ENCODE measurements at regions not wholly inside any gene's neighbourhood (a gene's known extent, or its start where the extent isn't known, plus 50 kb on each side); places are given as distances from the start of the nearest gene placed in this dataset.
"Not testable (repeated sequence)": the region's sequence is repeated elsewhere in the genome, so short reads cannot be mapped to it uniquely, and the experiment has no call there.

DNA sequence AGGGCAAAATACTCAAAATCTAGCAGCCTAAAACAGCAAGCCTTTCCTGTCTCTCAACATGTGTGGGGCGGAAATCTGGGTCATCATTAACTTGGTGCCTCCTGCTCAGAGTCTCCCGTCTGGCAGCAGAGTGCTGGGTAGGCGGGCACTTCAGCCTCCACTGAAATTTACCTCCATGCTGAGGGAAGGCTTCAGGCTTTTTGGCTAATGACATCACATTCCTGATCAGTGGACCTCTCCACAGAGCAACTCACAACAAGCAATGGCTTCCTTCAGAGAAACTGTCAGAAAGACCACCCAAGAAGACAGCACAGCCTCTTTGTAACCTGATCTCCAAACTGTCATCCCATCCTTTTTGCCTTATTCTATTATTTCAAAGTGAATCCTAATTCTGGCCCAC lies 1109.0 kb downstream of the UQCRFS1 start:
- H3K9me3 ChIP-seq (ENCODE audit: control insufficient read depth, low read depth, low read length): no peaks in the 10 kb centered on the region
- H2BK120ac ChIP-seq (ENCODE audit: low read depth, low read length, poor library complexity, severe bottlenecking): no peak overlapping the region
- Mint-ChIP-seq H3K27me3 (ENCODE audit: low read depth) (no peaks in the 10 kb centered on the region), H3K9me3 (no peaks in the 10 kb centered on the region; a peak in 1 of 5 replicates), H3K4me3 (no peak overlapping the region), H3K27ac (no peak overlapping the region), H3K36me3 (ENCODE audit: insufficient read depth in 1 of 3, low read depth in 3 of 3) (no peaks in the 10 kb centered on the region), H3K4me1 (peaks cover 7 to 8% of the 10 kb centered on the region in 2 experiments)
- no peak overlapping the region for H2BK15ac ChIP-seq (ENCODE audit: low read depth, low read length)
- H3K4me2 ChIP-seq (ENCODE audit: insufficient read depth, insufficient read length, low read length): no peak overlapping the region
- H2BK12ac ChIP-seq (ENCODE audit: insufficient read length, low read depth, low read length): no peak overlapping the region
- DNase-seq: no peak
- H3K56ac ChIP-seq (ENCODE audit: insufficient read length, low read depth, low read length): no peak overlapping the region
- H3K9ac ChIP-seq (ENCODE audit: extremely low read depth, insufficient read length, low read length): no peak overlapping the region
- H2BK20ac ChIP-seq (ENCODE audit: low read depth, low read length, poor library complexity, severe bottlenecking): no peak overlapping the region
- H3K18ac ChIP-seq (ENCODE audit: insufficient read length, low read depth, low read length): no peak overlapping the region
- H2AK5ac ChIP-seq (ENCODE audit: insufficient read length, low read length): no peak overlapping the region
- H3K14ac ChIP-seq (ENCODE audit: insufficient read depth, low read length): no peak overlapping the region
- H3K27ac ChIP-seq (ENCODE audit: insufficient read length, low read depth, low read length): no peak overlapping the region
- no peaks in the 10 kb centered on the region for H4K20me1 ChIP-seq (ENCODE audit: control insufficient read depth, insufficient read depth, insufficient read length)
- H3K4ac ChIP-seq (ENCODE audit: low read depth, low read length): no peak overlapping the region
- no peak overlapping the region for H2AFZ ChIP-seq (ENCODE audit: low read length)
- H3K23ac ChIP-seq (ENCODE audit: insufficient read length, low read depth, low read length): no peak overlapping the region
- H4K5ac ChIP-seq (ENCODE audit: insufficient read length, low read depth, low read length): no peak overlapping the region
- H3K4me1 ChIP-seq (ENCODE audit: insufficient read depth, low read length): no peaks in the 10 kb centered on the region
- H3K79me1 ChIP-seq (ENCODE audit: insufficient read depth, low read depth, low read length, poor library complexity, severe bottlenecking): no peaks in the 10 kb centered on the region
- no peak overlapping the region for H4K8ac ChIP-seq (replicated peaks; ENCODE audit: insufficient read length, low read depth, low read length)
- no peak overlapping the region for H4K91ac ChIP-seq (ENCODE audit: insufficient read length, low read depth, low read length)
- TF ChIP-seq, protein P1, sequence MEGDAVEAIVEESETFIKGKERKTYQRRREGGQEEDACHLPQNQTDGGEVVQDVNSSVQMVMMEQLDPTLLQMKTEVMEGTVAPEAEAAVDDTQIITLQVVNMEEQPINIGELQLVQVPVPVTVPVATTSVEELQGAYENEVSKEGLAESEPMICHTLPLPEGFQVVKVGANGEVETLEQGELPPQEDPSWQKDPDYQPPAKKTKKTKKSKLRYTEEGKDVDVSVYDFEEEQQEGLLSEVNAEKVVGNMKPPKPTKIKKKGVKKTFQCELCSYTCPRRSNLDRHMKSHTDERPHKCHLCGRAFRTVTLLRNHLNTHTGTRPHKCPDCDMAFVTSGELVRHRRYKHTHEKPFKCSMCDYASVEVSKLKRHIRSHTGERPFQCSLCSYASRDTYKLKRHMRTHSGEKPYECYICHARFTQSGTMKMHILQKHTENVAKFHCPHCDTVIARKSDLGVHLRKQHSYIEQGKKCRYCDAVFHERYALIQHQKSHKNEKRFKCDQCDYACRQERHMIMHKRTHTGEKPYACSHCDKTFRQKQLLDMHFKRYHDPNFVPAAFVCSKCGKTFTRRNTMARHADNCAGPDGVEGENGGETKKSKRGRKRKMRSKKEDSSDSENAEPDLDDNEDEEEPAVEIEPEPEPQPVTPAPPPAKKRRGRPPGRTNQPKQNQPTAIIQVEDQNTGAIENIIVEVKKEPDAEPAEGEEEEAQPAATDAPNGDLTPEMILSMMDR (conservative IDR thresholded peaks at IDR 0.05): no peak
- no peaks in the 10 kb centered on the region for H3K27me3 ChIP-seq (ENCODE audit: insufficient read depth, low read length)
- no CpG with 5 or more reads among the region's 3 CpGs for WGBS (ENCODE audit: extremely low coverage, insufficient read length, low lambda C conversion rate)
- H3T11ph ChIP-seq (ENCODE audit: low read length): no peak overlapping the region
- no peaks in the 10 kb centered on the region for H3K79me2 ChIP-seq (ENCODE audit: insufficient read depth, low read length)
- no peaks in the 10 kb centered on the region for H3K23me2 ChIP-seq (ENCODE audit: insufficient read length, low read depth, low read length, poor library complexity, severe bottlenecking)
- H2BK5ac ChIP-seq (ENCODE audit: insufficient read length, low read length): no peak overlapping the region

DNA sequence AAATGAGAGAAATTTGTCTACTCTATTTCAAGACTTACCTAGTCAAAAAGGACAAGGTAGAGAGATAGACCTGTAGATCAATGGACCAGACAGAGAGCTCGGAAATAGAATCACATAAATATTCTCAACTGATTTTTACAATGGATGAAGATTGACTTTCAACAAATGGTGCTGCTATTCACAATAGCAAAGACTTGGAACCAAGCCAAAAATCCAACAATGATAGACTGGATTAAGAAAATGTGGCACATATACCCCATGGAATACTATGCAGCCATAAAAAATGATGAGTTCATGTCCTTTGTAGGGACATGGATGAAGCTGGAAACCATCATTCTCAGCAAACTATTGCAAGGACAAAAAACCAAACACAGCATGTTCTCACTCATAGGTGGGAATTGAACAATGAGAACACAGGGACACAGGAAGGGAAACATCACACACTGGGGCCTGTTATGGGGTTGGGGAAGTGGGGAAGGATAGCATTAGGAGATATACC lies 1128.2 kb downstream of the UQCRFS1 start:
- WGBS (ENCODE audit: extremely low coverage, insufficient read length, low lambda C conversion rate): no CpG with 5 or more reads among the region's 1 CpG
- H3K27me3 Mint-ChIP-seq (ENCODE audit: low read depth): not testable (repeated sequence)

More for the DNA sequence above, 1128.2 kb downstream of the UQCRFS1 start:
- not testable (repeated sequence) for H4K8ac ChIP-seq (replicated peaks; ENCODE audit: insufficient read length, low read depth, low read length); H3K4me1 ChIP-seq (ENCODE audit: insufficient read depth, low read length); H2AFZ ChIP-seq (ENCODE audit: low read length); H2BK5ac ChIP-seq (ENCODE audit: insufficient read length, low read length); H2BK20ac ChIP-seq (ENCODE audit: low read depth, low read length, poor library complexity, severe bottlenecking); H4K91ac ChIP-seq (ENCODE audit: insufficient read length, low read depth, low read length); H3K18ac ChIP-seq (ENCODE audit: insufficient read length, low read depth, low read length); H3K9ac ChIP-seq (ENCODE audit: extremely low read depth, insufficient read length, low read length); H3K23me2 ChIP-seq (ENCODE audit: insufficient read length, low read depth, low read length, poor library complexity, severe bottlenecking); H3K23ac ChIP-seq (ENCODE audit: insufficient read length, low read depth, low read length); H3K4me3 Mint-ChIP-seq; H3T11ph ChIP-seq (ENCODE audit: low read length); H3K9me3 ChIP-seq (ENCODE audit: control insufficient read depth, low read depth, low read length); H2BK120ac ChIP-seq (ENCODE audit: low read depth, low read length, poor library complexity, severe bottlenecking); H2BK12ac ChIP-seq (ENCODE audit: insufficient read length, low read depth, low read length); H3K4me2 ChIP-seq (ENCODE audit: insufficient read depth, insufficient read length, low read length); H3K14ac ChIP-seq (ENCODE audit: insufficient read depth, low read length); H3K27me3 ChIP-seq (ENCODE audit: insufficient read depth, low read length); H3K56ac ChIP-seq (ENCODE audit: insufficient read length, low read depth, low read length); H4K5ac ChIP-seq (ENCODE audit: insufficient read length, low read depth, low read length); DNase-seq; H4K20me1 ChIP-seq (ENCODE audit: control insufficient read depth, insufficient read depth, insufficient read length); H3K27ac Mint-ChIP-seq; H3K4me1 Mint-ChIP-seq; H3K4ac ChIP-seq (ENCODE audit: low read depth, low read length); H3K79me2 ChIP-seq (ENCODE audit: insufficient read depth, low read length); H2BK15ac ChIP-seq (ENCODE audit: low read depth, low read length); H3K36me3 Mint-ChIP-seq (ENCODE audit: insufficient read depth in 1 of 3, low read depth in 3 of 3); H3K27ac ChIP-seq (ENCODE audit: insufficient read length, low read depth, low read length); H3K79me1 ChIP-seq (ENCODE audit: insufficient read depth, low read depth, low read length, poor library complexity, severe bottlenecking); H2AK5ac ChIP-seq (ENCODE audit: insufficient read length, low read length)
- H3K9me3 Mint-ChIP-seq: peaks cover 24 to 27% of the 10 kb centered on the region in 2 experiments
